ENCODE measurements at regions not wholly inside any gene's neighbourhood (a gene's known extent, or its start where the extent isn't known, plus 50 kb on each side); places are given as distances from the start of the nearest gene placed in this dataset.
"Not testable (repeated sequence)": the region's sequence is repeated elsewhere in the genome, so short reads cannot be mapped to it uniquely, and the experiment has no call there.

GRCh38 chr16:26457095-26457494 lies 609.6 kb upstream of the C16orf82 start:
- no peaks in the 10 kb centered on the region for H3K27me3 ChIP-seq (ENCODE audit: low read depth, low read length)
- H3K4me1 ChIP-seq (ENCODE audit: low read length), result no peaks in the 10 kb centered on the region
- H3K36me3 ChIP-seq (replicated peaks; ENCODE audit: low read depth, low read length), result no peaks in the 10 kb centered on the region
- no peaks in the 10 kb centered on the region for H3K9me3 ChIP-seq (ENCODE audit: insufficient read depth, low read length)
- H2AFZ ChIP-seq (ENCODE audit: low read depth, low read length), result no peak overlapping the region
- H3K4me2 ChIP-seq (ENCODE audit: low read length), result no peak overlapping the region
- H3K9ac ChIP-seq (ENCODE audit: low read length), result no peak overlapping the region
- H3K27ac ChIP-seq (ENCODE audit: low read length), result no peak overlapping the region
- no peak overlapping the region for H3K4me3 ChIP-seq (ENCODE audit: low read length)
- H4K20me1 ChIP-seq (ENCODE audit: insufficient read depth, low read length), result no peaks in the 10 kb centered on the region
- H3K79me2 ChIP-seq (ENCODE audit: low read length), result no peaks in the 10 kb centered on the region
- TF ChIP-seq CTCF (IDR thresholded peaks at IDR 0.05; ENCODE audit: low read depth, low read length), result no peak
- no peak for TF ChIP-seq EZH2phosphoT487 (IDR thresholded peaks at IDR 0.05; ENCODE audit: low read depth)

GRCh38 chr16:26457882-26458281 lies 608.8 kb upstream of the C16orf82 start:
- no peak overlapping the region for H3K27ac ChIP-seq (ENCODE audit: low read length)
- no peak overlapping the region for H3K4me3 ChIP-seq (ENCODE audit: low read length)
- no peaks in the 10 kb centered on the region for H3K36me3 ChIP-seq (replicated peaks; ENCODE audit: low read depth, low read length)
- TF ChIP-seq CTCF (IDR thresholded peaks at IDR 0.05; ENCODE audit: low read depth, low read length) (no peak), EZH2phosphoT487 (IDR thresholded peaks at IDR 0.05; ENCODE audit: low read depth) (no peak)
- no peak overlapping the region for H2AFZ ChIP-seq (ENCODE audit: low read depth, low read length)
- H3K79me2 ChIP-seq (ENCODE audit: low read length), result no peaks in the 10 kb centered on the region
- H3K27me3 ChIP-seq (ENCODE audit: low read depth, low read length), result no peaks in the 10 kb centered on the region
- H3K9me3 ChIP-seq (ENCODE audit: insufficient read depth, low read length), result no peaks in the 10 kb centered on the region
- H4K20me1 ChIP-seq (ENCODE audit: insufficient read depth, low read length), result no peaks in the 10 kb centered on the region
- H3K4me2 ChIP-seq (ENCODE audit: low read length), result no peak overlapping the region
- H3K9ac ChIP-seq (ENCODE audit: low read length), result no peak overlapping the region
- H3K4me1 ChIP-seq (ENCODE audit: low read length), result no peaks in the 10 kb centered on the region

GRCh38 chr16:26464576-26465266 lies 602.0 kb upstream of the C16orf82 start:
- Histone ChIP-seq H3K36me3 (replicated peaks; ENCODE audit: low read depth, low read length) (no peaks in the 10 kb centered on the region), H3K4me3 (ENCODE audit: low read length) (no peak overlapping the region), H2AFZ (ENCODE audit: low read depth, low read length) (no peak overlapping the region), H3K9ac (ENCODE audit: low read length) (no peak overlapping the region), H3K9me3 (ENCODE audit: insufficient read depth, low read length) (no peaks in the 10 kb centered on the region), H3K79me2 (ENCODE audit: low read length) (no peaks in the 10 kb centered on the region), H3K4me2 (ENCODE audit: low read length) (no peak overlapping the region), H3K27me3 (ENCODE audit: low read depth, low read length) (no peaks in the 10 kb centered on the region), H4K20me1 (ENCODE audit: insufficient read depth, low read length) (no peaks in the 10 kb centered on the region), H3K27ac (ENCODE audit: low read length) (no peak overlapping the region), H3K4me1 (ENCODE audit: low read length) (no peaks in the 10 kb centered on the region)
- TF ChIP-seq CTCF (IDR thresholded peaks at IDR 0.05; ENCODE audit: low read depth, low read length), result no peak
- no peak for TF ChIP-seq EZH2phosphoT487 (IDR thresholded peaks at IDR 0.05; ENCODE audit: low read depth)

- not testable (repeated sequence) for H3K79me2 ChIP-seq (ENCODE audit: low read length); H3K9ac ChIP-seq (ENCODE audit: low read length); H4K20me1 ChIP-seq (ENCODE audit: insufficient read depth, low read length); H3K27ac ChIP-seq (ENCODE audit: low read length); H2AFZ ChIP-seq (ENCODE audit: low read depth, low read length); H3K4me1 ChIP-seq (ENCODE audit: low read length); H3K27me3 ChIP-seq (ENCODE audit: low read depth, low read length); H3K4me3 ChIP-seq (ENCODE audit: low read length); H3K4me2 ChIP-seq (ENCODE audit: low read length); H3K36me3 ChIP-seq (replicated peaks; ENCODE audit: low read depth, low read length); H3K9me3 ChIP-seq (ENCODE audit: insufficient read depth, low read length)
Measured at GRCh38 chr16:26474405-26474804, 592.3 kb upstream of the C16orf82 start.

All from OCI-LY3 (cell line).